PC-3 (cell line): ENCODE measurements at regions not wholly inside any gene's neighbourhood (a gene's known extent, or its start where the extent isn't known, plus 50 kb on each side); places are given as distances from the start of the nearest gene placed in this dataset.

Experiments used
- ATAC-seq: fragments of 200-7000 bp; cut with Tn5 transposase; 2 replicates; pipeline ENCODE4 v1.9.1; 2020; ENCODE audit warnings: mild to moderate bottlenecking, moderate library complexity
- BruUV-seq: library from RNA; stranded (reverse); fragments of 400-500 nt; replicated peaks from 2 replicates; lab custom pipeline; 2021; lab: Mats Ljungman, UMichigan
- CTCF ChIA-PET: fragments of 300-600 bp; sonication (Branson Sonifier 250); formaldehyde crosslinking; loops from one replicate; lab custom pipeline; 2022; ENCODE audit warnings: antibody characterized with exemption; lab: Charles Lee
- POLR2A ChIA-PET: fragments of 300-600 bp; sonication (Branson Sonifier 250); formaldehyde crosslinking; loops from one replicate; lab custom pipeline; 2022; ENCODE audit warnings: antibody characterized with exemption; ENCODE audit not compliant: unreplicated experiment; lab: Charles Lee
- DNase-seq: peaks from one replicate; pipeline ENCODE4 v3.0.0-alpha.2; 2015
- H2AFZ ChIP-seq: fragments of 300-600 bp; sonication (generic); 2 replicates; pipeline ENCODE4 v1.6.0; 2016; ENCODE audit warnings: antibody characterized with exemption, low read length
- H3F3A ChIP-seq: fragments of 300-600 bp; sonication (generic); one replicate; pipeline ENCODE4 v1.6.0; 2017; ENCODE audit warnings: antibody characterized with exemption, low read length, control low read depth, mild to moderate bottlenecking; ENCODE audit not compliant: unreplicated experiment
- H3K27ac ChIP-seq: fragments of 300-600 bp; sonication (generic); 2 replicates; pipeline ENCODE4 v1.5.1; 2016; ENCODE audit warnings: mild to moderate bottlenecking, low read length
- H3K27me3 ChIP-seq: fragments of 300-600 bp; sonication (generic); 2 replicates; pipeline ENCODE4 v1.6.1; 2016; ENCODE audit warnings: low read length, mixed read lengths
- H3K36me3 ChIP-seq: fragments of 300-600 bp; sonication (generic); 2 replicates; pipeline ENCODE4 v1.6.1; 2016; ENCODE audit warnings: low read depth, mixed run types, low read length, mixed read lengths
- H3K4me1 ChIP-seq: fragments of 300-600 bp; sonication (generic); 2 replicates; pipeline ENCODE4 v1.5.1; 2016; ENCODE audit warnings: low read length; ENCODE audit not compliant: insufficient read depth
- H3K4me2 ChIP-seq: fragments of 300-600 bp; sonication (generic); 2 replicates; pipeline ENCODE4 v1.6.0; 2016; ENCODE audit warnings: low read length
- H3K4me3 ChIP-seq: fragments of 300-600 bp; sonication (generic); 2 replicates; pipeline ENCODE4 v1.5.1; 2016; ENCODE audit warnings: mild to moderate bottlenecking, low read length, mixed read lengths
- H3K79me2 ChIP-seq: fragments of 300-600 bp; sonication (generic); 2 replicates; pipeline ENCODE4 v1.6.1; 2017; ENCODE audit warnings: low read length, mixed read lengths
- H3K9ac ChIP-seq: fragments of 300-600 bp; sonication (generic); 2 replicates; pipeline ENCODE4 v1.6.0; 2016; ENCODE audit warnings: mild to moderate bottlenecking, low read length
- H3K9me2 ChIP-seq: fragments of 300-600 bp; sonication (generic); replicated peaks from 2 replicates; pipeline ENCODE4 v1.6.1; 2016; ENCODE audit warnings: mixed run types, low read length, mixed read lengths
- H3K9me3 ChIP-seq: fragments of 300-600 bp; sonication (generic); 2 replicates; pipeline ENCODE4 v1.6.1; 2016; ENCODE audit warnings: low read length, mixed read lengths
- H4K20me1 ChIP-seq: fragments of 300-600 bp; sonication (generic); 2 replicates; pipeline ENCODE4 v1.6.1; 2016; ENCODE audit warnings: low read length, mixed read lengths
- EZH2 ChIP-seq: fragments of 300-600 bp; sonication (generic); IDR thresholded peaks from one replicate; pipeline ENCODE4 v1.6.1; 2017; ENCODE audit warnings: antibody characterized with exemption, mild to moderate bottlenecking, low read length; ENCODE audit not compliant: unreplicated experiment
- EZH2phosphoT487 ChIP-seq: fragments of 300-600 bp; sonication (generic); IDR thresholded peaks from 2 replicates; pipeline ENCODE4 v1.6.1; 2018; ENCODE audit warnings: mild to moderate bottlenecking, antibody characterized with exemption, low read length, borderline replicate concordance
- intact Hi-C: fragments of 100-400 bp; cut with micrococcal nuclease; formaldehyde crosslinking; loops from 2 replicates; pipeline ENCODE4 v1.9.0; 2023
- TF ChIP-seq, protein P1 (sequence below): fragments of 300-600 bp; sonication (generic); conservative IDR thresholded peaks from 2 replicates; pipeline ENCODE4 v1.5.1; 2017; ENCODE audit warnings: antibody characterized with exemption, low read depth, mild to moderate bottlenecking, low read length

DNA sequence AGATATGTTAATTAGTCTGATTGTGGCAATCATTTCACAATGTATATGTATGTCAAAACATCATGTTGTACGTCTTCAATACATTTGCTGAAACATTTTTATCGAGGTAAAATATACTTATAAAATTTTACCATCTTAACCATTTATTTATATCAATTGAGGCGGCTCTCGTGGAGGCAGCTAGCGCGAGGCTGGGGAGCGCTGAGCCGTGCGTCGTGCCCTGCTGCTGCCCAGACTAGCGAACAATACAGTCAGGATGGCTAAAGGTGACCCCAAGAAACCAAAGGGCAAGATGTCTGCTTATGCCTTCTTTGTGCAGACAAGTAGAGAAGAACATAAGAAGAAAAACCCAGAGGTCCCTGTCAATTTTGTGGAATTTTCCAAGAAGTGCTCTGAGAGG is 202.5 kb upstream of the PBX1 start:
- no peak overlapping the region for H3K27ac ChIP-seq
- no peaks in the 10 kb centered on the region for H3K79me2 ChIP-seq
- DNase-seq (no peak), ATAC-seq (no peak)
- no peaks in the 10 kb centered on the region for H3K4me1 ChIP-seq
- TF ChIP-seq EZH2phosphoT487 (no peak), EZH2 (no peak)
- TF ChIP-seq, protein P1, sequence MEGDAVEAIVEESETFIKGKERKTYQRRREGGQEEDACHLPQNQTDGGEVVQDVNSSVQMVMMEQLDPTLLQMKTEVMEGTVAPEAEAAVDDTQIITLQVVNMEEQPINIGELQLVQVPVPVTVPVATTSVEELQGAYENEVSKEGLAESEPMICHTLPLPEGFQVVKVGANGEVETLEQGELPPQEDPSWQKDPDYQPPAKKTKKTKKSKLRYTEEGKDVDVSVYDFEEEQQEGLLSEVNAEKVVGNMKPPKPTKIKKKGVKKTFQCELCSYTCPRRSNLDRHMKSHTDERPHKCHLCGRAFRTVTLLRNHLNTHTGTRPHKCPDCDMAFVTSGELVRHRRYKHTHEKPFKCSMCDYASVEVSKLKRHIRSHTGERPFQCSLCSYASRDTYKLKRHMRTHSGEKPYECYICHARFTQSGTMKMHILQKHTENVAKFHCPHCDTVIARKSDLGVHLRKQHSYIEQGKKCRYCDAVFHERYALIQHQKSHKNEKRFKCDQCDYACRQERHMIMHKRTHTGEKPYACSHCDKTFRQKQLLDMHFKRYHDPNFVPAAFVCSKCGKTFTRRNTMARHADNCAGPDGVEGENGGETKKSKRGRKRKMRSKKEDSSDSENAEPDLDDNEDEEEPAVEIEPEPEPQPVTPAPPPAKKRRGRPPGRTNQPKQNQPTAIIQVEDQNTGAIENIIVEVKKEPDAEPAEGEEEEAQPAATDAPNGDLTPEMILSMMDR, result no peak
- ChIA-PET POLR2A (no interaction called here), CTCF (no interaction called here)
- no peaks in the 10 kb centered on the region for H3F3A ChIP-seq
- no peak overlapping the region for H2AFZ ChIP-seq
- no peaks in the 10 kb centered on the region for H3K36me3 ChIP-seq
- H3K9ac ChIP-seq, result no peak overlapping the region
- no peak overlapping the region for H3K4me2 ChIP-seq
- H3K9me2 ChIP-seq, result no peaks in the 10 kb centered on the region
- no peak overlapping the region for H3K4me3 ChIP-seq
- BruUV-seq, result no TSS peak
- peaks cover 19% of the 10 kb centered on the region for H3K27me3 ChIP-seq
- no peaks in the 10 kb centered on the region for H3K9me3 ChIP-seq
- no peaks in the 10 kb centered on the region for H4K20me1 ChIP-seq
- intact Hi-C loops, result no loop called here

DNA sequence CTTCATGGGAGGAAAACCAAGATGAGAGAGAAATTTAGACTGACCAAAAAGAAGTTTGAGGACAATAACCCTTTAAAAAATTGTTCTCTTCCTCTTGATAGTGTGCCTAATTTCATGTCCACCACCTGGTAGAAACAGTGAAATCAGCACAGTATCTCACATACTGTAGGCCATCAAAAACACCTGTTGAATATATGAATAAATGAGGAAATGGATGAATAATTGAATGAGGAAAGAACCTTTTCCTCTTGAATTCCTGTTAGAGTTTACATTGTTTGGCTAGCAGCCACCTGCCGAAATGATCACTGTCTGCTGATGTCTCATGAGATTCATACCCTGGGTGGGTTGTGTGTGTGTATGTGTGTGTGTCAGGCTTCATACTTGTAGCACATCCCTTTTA is 198.7 kb upstream of the PBX1 start:
- DNase-seq, result no peak
- CTCF ChIA-PET, result no interaction called here

DNA sequence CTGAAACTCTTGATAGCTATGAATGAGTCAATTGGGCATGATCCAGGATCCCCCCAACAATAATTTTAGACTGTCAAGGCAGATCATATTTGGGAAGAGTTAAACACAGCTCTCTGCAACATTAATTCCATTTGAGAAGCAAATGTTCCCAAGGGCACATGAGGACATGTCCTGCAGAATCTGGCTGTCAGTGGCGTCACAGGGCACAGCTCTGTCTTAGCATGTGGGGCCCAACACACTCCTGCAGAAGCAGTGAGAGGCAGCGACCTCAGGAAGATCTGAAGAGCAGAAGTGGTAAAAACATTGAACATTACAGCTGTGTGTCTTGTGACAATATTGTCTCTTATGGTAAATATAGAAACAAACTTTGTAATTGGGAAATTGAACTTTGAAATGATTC is 197.1 kb upstream of the PBX1 start:
- POLR2A ChIA-PET, result no interaction called here
- Histone ChIP-seq H3K9me2 (no peaks in the 10 kb centered on the region), H3K27me3 (peaks cover 11% of the 10 kb centered on the region; the same call in 1 of the 2 replicates), H3K27ac (no peak overlapping the region), H3K9ac (no peak overlapping the region), H3K4me1 (no peaks in the 10 kb centered on the region), H3F3A (no peaks in the 10 kb centered on the region), H3K79me2 (no peaks in the 10 kb centered on the region), H2AFZ (no peak overlapping the region), H3K4me2 (no peak overlapping the region), H3K36me3 (no peaks in the 10 kb centered on the region), H3K4me3 (no peak overlapping the region), H4K20me1 (no peaks in the 10 kb centered on the region), H3K9me3 (0 out of 2 replicates have a peak, but pooled peaks cover 3% of the 10 kb centered on the region)
- TF ChIP-seq, protein P1, result no peak
- no peak for TF ChIP-seq EZH2
- no peak for TF ChIP-seq EZH2phosphoT487
- intact Hi-C loops, result no loop called here
- DNase-seq (no peak), ATAC-seq (no peak)
- CTCF ChIA-PET, result no interaction called here
- BruUV-seq, result no TSS peak

More for the DNA sequence above, 198.7 kb upstream of the PBX1 start:
- Histone ChIP-seq H3K4me2 (no peak overlapping the region), H3K9me2 (no peaks in the 10 kb centered on the region), H3K36me3 (no peaks in the 10 kb centered on the region), H3K9ac (no peak overlapping the region), H3F3A (no peaks in the 10 kb centered on the region), H3K79me2 (no peaks in the 10 kb centered on the region), H3K4me3 (no peak overlapping the region), H4K20me1 (no peaks in the 10 kb centered on the region), H3K9me3 (no peaks in the 10 kb centered on the region), H3K4me1 (no peaks in the 10 kb centered on the region), H2AFZ (no peak overlapping the region), H3K27me3 (peaks cover 19% of the 10 kb centered on the region), H3K27ac (no peak overlapping the region)
- no peak for ATAC-seq
- POLR2A ChIA-PET, result no interaction called here
- TF ChIP-seq EZH2 (no peak), EZH2phosphoT487 (no peak)
- TF ChIP-seq, protein P1, result no peak
- no TSS peak for BruUV-seq
- intact Hi-C loops, result no loop called here
